NCI-H1417 treated with DMSO at 0.1 percent for 48 hours (cell line): ENCODE measurements at regions not wholly inside any gene's neighbourhood (a gene's known extent, or its start where the extent isn't known, plus 50 kb on each side); places are given as distances from the start of the nearest gene placed in this dataset.

Experiments used
- DNase-seq: peaks from one replicate; lab custom pipeline; 2025; lab: John Stamatoyannopoulos, UW

- no peak for DNase-seq
Measured at GRCh38 chr14:98462908-98463307, 809.1 kb downstream of the BCL11B start.

DNA sequence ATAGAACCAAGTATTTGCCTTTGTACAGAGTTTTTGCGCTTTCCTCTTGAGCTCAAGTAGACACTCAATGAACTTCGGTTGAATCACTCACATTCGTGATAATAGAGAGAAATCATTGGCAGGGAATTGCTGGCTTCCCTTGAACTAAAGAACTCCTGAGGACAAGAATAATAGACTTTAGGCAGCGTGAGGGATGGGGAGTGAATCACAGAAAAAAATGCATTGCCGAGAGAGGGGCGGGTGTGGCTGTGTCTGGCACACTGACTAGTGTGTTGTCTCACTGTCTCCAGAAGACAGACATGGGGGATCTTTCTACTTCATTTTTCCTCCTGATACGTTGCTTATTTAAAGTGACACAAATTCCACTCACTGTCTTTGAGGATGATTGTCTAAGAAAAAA is 805.2 kb downstream of the BCL11B start:
- DNase-seq = no peak

DNA sequence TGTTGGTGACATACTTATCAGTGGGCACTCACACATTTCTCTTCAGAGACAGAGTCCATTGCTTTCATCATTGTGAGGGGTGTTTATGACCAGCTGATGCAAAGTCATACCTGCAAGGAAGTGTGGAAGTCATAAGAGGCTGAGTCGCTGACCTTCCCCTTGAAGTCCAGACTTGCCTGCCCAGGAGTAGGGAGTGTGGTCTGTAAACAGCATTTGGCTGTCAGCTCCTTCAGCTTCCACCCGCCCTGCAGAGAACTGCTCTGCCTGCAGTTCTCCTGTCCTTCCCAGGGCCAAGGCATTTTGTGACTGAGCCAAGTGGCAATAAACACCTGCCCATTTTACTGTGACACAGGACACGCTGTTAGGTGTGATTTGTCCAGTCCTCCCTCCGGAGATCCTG is 801.3 kb downstream of the BCL11B start:
- DNase-seq = no peak

GRCh38 chr14:98474900-98475299 is 797.1 kb downstream of the BCL11B start:
- no peak for DNase-seq

- DNase-seq = no peak
Measured at GRCh38 chr14:98477935-98478334, 794.1 kb downstream of the BCL11B start.

DNA sequence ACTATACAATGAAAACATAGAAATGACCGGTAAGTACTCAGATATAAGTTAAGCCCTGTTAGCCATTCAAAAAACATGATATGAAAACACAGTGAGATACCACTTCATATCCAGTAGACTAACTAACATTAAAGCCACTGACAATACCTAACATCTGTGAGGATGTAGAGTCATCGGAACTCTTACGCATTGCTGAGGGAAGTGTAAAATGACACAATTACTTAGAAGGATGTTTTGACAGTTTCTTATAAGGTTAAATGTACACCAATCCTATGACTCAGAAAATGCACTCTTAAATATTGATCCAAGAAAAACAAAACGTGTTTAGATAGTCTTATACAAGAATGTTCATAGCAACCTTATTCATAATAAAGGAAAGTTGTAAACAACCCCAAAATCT is 782.9 kb downstream of the BCL11B start:
- no peak for DNase-seq

GRCh38 chr14:98494582-98494981 is 777.4 kb downstream of the BCL11B start:
- DNase-seq = no peak

DNA sequence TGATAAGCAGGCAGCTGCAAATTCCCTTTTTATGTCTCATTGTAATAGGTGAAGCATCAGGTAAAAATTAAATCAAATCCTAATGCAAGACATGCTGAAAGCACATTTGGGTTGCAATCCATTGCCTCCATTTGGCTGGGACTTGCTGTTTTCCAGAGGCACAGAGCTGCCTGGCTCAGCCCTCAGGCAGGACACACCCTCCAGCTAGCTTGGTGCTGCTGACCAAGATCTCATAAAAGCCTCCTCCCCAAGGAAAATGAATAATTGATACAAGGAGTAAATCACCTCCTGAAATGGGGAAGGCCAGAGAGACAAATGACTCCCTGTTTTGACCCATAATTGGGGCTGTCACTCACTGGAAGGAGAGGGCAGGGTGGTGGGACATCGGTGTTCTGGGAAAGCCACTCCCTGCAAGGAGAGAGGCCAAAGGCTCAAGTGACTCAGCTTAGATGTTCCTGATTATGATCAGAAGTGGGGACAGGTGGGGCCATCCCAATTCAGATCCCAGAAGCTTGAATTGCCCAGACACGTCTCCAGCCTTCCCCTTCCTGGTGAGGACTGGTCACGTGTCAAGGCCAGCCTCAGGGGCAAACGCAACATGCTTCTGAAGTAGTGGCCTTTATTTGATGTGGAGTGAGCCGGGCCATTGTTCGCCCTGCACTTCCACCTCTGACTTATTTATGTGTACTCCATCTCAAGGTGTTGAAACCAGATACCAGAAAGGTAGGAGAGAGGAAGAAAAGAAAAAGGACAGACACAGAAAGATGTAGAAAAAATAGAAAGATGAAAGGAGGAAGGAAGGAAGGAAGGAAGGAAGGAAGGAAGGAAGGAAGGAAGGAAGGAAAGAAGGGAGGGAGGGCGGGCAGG is 773.7 kb downstream of the BCL11B start:
- DNase-seq = no peak

GRCh38 chr14:98501335-98501734 is 770.7 kb downstream of the BCL11B start:
- no peak for DNase-seq

DNA sequence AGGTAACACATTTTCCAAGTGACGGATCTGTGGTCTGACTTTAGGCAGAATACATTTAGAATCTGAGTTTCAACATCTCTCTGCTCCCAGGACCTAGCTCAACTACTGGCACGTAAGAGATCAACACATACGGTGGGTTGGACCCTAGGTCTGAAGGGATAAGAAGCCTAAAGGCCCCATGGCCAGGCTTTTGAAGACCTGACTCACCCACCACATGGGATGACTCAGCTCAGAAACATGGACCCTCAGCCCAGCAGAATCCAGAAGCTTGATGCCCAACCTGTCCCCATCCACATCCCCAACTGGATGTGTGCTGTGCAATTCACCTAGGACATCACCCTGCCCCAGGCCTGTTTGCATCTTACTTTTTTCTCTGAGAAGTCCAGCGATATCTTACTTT is 770.2 kb downstream of the BCL11B start:
- no peak for DNase-seq

GRCh38 chr14:98503086-98503815 is 768.7 kb downstream of the BCL11B start:
- DNase-seq = no peak

DNA sequence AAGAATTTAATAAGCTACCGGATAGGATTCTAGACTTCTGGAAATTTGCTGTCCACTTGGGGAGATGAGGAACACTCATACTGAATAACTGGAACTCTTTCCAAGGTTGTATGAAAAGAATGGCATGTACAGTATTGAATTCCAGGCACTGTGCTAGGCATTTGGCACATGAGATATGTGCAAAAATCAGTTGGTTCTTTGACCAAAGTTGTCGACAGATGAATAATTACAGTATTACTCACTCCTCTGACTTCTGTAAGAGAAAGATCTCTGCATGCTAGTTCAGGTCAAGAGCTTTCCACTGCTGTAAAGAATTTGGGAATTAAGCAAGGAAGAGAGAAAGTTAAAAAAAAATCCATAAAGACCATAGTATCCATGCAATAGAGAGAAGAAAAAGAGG is 764.7 kb downstream of the BCL11B start:
- DNase-seq = no peak

- no peak for DNase-seq
Measured at GRCh38 chr14:98510392-98510791, 761.6 kb downstream of the BCL11B start.

DNA sequence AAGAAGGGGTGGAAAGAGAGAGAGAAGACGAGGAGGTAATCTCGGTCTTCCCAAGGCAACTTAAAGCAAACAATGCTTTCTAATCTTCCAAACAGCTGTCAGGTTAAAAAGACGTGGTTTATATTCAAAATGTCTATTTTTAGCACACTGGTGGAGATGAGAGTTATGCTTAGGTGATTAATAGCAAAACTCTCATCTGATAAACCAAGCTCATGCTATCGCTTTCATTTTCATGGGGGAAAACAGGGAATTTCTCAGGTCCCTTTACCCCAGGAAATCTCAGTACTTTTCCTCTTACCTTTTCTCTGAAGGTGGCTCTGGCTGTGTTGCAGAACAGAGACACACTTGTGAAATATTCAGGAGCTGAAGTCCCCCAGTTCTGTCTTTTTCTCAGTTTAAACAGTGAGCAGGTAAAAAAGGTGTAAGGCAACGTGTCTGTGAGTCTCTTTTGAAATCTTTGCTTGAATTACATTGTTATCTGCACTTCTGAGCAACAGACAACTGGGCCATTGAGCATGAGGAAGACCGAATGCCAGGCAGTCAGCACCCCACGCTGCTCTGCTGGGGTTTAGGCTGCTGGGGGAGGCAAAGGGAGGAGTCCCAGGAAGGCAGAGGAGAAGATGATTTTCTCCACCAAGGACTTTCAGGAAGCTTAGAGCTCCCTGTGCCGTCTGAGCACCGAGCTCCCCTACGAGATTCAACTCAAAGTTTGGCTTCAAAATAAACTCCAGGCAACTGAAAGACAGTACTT is 759.3 kb downstream of the BCL11B start:
- no peak for DNase-seq

GRCh38 chr14:98513558-98513957 is 758.4 kb downstream of the BCL11B start:
- DNase-seq = no peak

GRCh38 chr14:98514016-98514415 is 758.0 kb downstream of the BCL11B start:
- DNase-seq = no peak

GRCh38 chr14:98536256-98536655 is 735.7 kb downstream of the BCL11B start:
- no peak for DNase-seq

GRCh38 chr14:98542316-98542715 is 729.7 kb downstream of the BCL11B start:
- DNase-seq = no peak

DNA sequence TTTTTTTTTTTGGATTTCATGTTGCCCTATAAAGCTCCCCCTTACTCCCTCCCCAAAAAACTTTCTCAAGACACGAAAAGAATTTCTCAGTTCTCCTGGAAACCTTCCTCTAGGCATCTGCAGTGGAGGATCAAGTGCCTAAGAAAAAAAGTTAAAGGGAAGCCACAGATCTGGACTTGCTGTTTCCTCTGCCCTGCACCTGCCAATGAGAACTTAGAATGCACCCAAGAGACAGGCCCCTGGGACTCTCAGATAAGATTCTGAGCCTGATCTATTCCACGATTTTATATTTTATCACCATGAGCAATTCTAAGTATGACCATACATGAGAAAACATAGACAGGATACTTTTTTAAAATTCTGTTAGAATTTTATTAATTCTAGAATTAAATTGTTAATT is 728.9 kb downstream of the BCL11B start:
- DNase-seq = no peak

- DNase-seq = no peak
Measured at GRCh38 chr14:98544174-98544573, 727.8 kb downstream of the BCL11B start.

GRCh38 chr14:98545181-98545580 is 726.8 kb downstream of the BCL11B start:
- no peak for DNase-seq

GRCh38 chr14:98548071-98548686 is 723.8 kb downstream of the BCL11B start:
- no peak for DNase-seq
